Activated CD4-positive, CD25-positive, alpha-beta regulatory T cell treated with anti-CD3 and anti-CD28 coated beads, Interleukin-2, amount 50 U/mL, for 16 hours (primary cell): ENCODE measurements at regions not wholly inside any gene's neighbourhood (a gene's known extent, or its start where the extent isn't known, plus 50 kb on each side); places are given as distances from the start of the nearest gene placed in this dataset.

Experiments used
- DNase-seq: peaks from one replicate; pipeline ENCODE4 v3.0.0-alpha.2; 2020; ENCODE audit warnings: low read depth, low spot score

DNA sequence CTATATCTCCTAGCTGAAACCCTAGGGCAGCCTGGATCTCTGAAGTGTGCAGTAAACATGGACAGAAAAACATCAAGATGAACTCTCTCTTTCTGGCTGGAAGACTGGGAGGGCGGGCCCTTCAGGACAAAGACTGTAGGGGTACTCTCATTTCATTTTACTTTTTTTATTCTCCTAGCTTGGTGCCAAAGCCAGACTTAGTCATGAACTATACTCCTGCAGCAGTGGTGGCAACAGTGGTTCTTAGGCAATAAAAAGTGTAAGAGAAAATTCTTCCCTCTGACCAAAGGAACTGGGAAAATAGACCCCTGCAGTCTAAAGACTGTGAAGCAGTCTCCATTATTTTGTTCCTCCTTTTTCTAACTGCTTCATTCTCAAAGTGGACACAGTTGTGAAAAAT, 213.8 kb upstream of the JUN start:
- DNase-seq: no peak

DNA sequence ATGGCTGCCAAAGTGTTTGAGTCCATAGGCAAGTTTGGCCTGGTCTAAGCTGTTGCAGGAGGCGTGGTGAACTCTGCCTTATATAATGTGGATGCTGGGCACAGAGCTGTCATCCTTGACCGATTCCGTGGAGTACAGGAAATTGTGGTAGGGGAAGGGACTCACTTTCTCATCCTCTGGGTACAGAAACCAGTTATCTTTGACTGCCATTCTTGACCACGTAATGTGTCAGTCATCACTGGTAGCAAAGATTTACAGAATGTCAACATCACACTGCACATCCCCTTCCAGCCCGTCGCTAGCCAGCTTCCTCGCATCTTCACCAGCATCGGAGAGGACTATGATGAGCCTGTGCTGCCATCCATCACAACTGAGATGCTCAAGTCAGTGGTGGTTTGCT, 215.8 kb upstream of the JUN start:
- DNase-seq: no peak

DNA sequence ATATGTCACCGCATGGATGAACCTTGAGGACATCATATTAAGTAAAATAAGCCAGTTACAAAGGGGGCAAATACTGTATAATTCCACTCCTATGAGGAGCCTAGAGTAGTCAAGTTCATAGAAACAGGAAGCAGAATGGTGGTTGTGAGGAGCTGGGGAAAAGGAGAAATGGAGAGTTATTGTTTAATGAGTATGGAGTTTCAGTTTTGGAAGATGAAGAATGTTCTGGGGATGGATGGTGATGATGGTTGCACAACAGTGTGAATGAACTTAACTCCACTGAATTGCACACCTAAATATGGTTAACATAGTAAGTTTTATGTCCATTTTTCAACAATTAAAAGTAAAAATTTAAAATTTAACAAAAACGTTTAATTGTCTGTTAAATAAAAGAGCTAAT, 220.9 kb upstream of the JUN start:
- DNase-seq: no peak

DNA sequence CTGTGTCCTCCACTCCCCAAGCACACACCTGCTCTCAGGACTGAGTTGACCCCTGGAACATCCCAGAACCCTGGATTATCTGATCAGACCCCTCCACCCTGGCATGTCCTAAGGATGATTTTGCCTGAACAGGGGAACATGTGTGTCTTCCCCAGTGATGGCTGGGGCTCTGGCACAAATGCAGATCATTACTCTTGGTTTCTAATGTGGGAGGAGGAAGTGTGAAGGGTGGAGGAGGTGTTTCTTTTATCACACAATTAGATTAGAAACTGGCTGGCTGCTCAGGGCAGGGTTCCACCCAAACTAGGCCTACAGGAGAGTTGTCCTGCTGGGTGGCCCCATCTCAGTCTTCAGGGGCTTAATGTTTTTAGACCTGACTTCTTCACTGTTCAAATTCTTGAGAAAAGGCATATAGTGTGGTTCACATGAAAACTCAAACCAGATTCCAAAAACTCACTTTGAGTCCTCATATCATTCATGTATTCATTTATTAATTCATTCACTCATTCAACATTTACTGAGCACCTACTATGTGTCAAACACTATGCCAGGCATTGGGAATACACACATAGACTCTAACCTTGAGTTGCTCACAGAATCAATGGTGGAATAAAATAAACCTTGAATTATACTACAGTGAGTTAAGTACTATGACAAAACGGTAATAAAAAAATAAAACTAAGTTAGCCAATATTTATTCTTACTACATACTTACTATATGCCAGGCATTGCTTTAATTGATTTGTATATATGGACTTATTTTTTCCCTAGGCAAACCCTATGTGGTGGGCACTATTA, 221.8 kb upstream of the JUN start:
- DNase-seq: no peak

DNA sequence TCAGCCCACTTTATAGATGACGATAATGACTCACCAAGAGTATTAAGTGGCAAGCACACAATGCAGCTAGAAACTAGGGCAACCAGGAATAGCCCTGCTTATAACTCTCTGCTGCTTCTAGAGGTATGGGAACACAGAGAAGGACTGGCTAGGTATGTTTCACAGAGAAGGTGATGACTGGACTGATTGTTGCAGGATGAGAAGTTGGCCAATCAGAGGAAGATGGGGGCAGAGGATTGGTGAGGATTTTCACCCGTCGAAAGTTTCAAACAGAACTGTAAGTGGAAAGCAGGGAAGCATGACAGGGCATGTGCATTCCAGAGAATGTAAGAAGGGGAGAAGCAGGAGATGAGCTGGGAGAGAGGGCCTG, 222.4 kb upstream of the JUN start:
- no peak for DNase-seq

DNA sequence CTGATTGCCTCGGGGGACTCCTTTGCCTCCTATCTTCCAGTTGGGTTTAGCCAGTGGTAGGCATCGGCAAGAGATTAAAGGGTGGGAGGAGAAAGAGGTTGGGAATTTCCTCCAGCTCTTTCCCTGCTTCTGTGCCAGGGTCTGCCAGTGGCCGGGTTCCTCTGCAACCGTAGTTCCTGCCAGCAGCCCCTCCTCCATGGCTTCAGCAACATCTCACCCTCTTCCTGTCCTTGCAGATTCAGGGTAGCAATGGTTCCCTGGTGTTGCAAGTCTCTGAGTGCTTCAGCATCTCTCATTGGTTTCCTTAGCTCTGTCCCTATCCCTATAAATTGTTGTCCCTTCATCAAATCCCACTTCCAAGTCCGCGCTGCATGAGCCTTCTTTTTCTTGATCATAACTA, 223.1 kb upstream of the JUN start:
- no peak for DNase-seq

DNA sequence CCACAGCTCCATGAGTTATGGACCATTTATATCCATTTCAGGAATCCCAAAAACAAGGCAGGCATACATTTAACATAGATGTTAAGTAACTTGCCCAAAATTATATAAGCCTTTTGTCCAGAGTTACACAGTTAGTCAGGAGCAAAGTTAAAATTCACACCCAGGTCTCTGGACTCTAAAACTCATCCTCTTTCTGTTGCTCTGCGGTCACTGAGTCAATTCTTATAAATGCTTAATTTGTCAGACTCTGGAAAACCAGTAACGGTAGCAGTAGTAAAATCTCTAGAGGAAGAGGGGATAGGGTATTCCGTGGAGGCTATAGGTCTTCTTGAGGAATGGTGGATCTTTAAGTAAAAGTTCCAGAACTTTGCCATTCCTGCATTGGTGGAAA, 223.6 kb upstream of the JUN start:
- DNase-seq: no peak

DNA sequence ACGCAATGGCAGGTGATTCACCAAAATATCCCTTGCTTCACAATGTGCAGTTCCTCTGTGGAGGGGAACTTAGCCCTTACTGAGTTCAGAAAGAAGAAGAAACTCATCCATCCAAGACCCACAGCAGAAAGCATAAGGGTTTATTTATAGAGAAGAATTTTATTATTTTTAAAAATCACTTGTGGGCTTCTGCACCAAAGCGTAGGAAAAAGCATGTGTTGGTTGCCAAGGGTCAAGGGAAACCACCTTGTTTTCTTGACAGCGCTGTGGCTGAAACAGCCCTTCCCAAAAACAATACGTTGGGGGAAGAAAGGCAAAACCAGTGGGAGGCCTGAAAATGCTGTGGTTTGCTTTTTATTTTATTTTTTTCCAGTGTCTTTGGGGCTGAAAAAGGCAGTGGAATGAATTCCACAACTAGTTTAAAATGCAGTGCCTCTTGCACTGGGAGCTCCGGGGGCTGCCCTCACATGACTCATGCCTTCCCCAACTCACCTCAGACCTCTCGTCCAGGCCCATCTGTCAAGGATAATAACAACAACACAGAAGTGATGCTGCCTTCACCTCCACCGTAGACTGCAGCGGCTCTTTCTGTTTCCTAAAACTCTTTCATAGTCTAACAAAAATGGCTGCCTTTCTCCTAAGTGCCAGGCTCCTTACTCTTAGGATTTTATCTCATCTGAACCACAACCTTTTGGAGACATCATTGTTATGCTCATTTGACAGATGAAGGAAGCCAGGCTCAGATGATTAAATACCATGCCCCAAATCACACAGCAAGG, 224.2 kb upstream of the JUN start:
- no peak for DNase-seq

DNA sequence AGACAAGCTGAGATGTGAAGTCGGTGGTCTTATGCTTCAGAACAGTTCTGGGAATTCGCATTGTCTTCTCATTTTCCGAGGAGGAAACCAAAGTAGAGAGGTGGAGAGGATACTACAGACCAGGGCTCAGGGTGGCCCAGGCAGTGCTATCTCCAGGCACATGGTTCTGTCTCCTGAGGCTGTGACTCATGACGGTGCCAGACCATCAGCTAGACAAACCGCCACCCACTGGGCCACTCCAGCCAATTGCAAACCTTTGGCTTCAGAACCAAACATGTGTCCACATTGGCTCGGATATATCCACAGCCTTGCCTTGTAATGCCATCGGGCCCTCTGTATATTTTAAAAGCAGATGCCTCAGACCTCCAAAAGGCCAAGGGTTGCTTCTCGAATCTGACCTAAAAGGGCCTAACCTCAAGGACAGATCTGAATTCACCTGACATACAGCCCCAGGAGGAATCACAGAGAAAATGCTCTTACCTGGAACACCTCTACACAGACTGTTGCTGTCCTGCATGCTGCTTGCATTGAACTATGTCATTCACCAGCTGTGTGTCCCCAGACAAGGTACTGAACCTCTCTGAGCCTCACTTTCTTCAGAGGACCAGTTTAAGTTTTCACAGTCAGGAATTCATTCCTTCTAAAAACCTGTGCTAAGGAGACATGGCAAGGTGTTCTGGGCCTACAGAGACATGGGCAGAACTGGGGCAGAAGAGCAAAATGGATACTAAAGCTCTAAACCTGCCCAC, 224.9 kb upstream of the JUN start:
- no peak for DNase-seq

DNA sequence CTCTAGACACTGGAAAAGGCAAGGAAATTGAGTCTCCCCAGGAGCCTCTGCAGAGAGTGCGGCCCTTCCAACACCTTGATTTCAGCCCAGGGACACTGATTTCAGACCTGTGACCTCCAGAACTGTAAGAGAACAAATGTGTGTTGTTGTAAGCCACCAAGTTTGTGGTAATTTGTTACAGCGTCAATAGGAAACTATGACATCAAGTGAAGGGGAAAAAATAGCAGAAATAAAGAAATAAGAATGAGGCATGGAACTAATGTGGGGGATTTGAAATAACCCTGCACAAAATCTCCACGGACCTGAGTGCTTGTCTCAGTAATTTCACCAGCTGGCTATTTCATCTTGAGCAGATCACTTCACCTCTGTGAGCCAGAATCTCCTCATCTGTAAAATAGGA, 227.8 kb upstream of the JUN start:
- DNase-seq: no peak

DNA sequence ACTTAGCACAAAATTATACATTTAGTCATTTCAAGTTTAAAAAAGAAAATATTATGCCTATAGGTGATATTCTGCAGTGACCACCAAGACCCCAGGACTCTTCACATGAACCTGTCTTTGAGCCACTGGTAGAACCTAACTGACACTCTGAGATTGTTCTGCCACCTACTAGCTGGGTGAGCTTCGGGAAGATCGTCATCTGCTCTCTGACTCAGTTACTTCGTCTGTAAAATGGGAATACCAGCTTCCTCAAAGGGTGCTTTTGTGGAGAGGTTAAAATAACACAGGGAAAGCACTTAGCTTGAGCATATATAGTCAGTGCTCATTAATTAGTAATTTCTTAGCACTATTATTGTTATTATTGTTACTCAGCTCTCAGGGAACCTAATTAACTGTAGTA, 228.5 kb upstream of the JUN start:
- no peak for DNase-seq

DNA sequence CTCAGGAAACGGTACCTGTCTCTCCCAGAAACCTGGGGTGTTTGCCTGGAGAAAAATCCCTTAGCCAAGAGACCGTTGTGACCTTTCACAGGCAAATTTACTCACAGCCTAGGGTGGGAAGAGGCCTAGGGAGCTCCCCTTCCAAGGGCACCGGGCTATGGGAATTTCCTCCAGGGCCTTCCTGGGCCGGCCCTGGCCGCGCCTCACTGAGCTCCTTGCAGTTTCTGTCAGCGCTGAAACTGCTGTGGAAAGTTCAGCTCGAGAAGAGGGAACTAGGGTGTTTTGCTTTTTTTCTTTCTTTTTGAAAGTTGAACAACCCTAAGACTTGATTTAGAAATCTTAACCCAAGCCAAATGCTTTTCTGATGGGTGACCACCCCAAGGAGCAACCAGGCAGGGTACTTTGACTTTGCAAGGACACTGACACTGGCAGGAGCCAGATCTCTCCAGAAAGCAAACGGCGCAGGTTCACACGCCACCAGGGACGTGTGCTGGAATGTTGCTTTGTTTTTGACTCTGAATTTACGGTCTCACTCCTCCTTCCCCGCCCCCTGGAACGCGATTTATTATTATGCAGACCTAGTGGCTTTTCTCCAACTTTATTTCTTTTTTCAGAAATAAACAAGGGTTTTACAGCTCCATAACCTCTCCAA, 229.6 kb upstream of the JUN start:
- DNase-seq: no peak

DNA sequence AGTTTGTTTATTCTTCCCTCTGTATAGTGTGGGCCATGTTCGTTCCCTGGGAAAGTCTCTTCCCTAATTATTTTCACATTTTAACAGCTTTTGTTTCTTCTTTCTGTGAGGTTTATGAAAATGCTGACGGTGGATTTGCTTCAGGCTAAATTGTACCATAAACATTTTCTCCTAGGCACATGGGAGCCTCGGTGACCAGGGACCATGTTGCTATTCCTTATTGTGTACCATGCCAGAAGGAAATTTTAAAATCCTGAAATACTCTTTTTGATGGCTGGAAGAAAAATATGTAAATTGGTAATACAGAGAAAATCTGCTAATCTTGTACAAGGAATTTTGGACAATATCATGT, 230.1 kb upstream of the JUN start:
- no peak for DNase-seq

DNA sequence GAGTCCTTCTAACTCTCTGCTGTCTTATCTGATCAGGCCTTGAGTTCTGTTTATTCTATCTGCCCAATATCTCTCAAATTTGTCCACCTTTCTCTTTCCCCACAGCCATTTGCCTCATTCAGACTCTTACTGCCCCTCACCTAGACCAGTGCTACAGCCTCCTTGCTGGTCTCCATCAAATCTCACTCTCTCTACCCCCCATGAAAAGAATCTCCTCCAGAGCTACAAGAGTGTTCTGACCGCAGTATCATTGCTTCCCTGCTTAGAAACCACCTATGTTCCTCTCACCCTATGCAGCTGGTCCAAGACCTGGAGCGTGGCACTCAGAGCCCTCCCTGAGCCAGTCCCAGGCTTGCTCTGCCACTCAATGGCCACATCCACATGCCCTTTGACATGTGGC, 231.0 kb upstream of the JUN start:
- no peak for DNase-seq

DNA sequence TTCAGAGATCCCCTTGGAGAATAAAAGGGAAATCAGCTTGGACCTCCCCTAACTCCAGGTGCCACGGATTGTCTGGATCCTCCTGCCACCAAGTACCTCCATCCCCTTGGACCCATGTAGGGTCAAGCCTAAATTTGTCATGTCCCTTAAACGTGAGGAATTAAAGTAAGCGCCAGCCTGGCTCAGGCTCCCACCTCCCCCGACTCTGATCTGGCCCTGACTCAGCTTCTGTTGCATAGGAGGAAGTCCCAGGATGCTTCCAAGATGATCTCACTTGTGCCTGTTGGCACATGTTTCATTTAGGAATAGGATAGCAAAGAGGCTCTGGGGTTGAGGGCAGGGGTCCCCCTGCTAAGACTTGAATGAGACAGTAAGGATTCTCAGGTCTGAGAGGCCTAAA, 231.9 kb upstream of the JUN start:
- no peak for DNase-seq

DNA sequence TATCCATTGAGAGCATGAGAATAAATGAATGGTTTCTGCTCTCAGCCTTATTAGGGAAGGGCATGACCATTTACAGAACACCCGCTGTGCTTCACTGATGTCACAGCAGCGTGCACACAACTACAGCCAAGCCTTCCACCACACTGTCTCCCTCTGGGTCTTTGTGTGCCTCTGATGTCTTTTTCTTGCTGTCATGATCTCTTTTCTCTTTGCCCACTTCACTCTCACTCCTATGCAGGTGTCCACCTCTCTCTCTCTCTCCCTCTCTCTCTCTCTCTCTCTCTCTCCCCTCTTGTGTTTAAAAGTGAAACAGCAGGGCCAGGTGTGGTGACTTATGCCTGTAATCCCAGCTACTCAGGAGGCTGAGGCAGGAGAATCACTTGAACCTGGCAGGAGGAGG, 232.5 kb upstream of the JUN start:
- no peak for DNase-seq

DNA sequence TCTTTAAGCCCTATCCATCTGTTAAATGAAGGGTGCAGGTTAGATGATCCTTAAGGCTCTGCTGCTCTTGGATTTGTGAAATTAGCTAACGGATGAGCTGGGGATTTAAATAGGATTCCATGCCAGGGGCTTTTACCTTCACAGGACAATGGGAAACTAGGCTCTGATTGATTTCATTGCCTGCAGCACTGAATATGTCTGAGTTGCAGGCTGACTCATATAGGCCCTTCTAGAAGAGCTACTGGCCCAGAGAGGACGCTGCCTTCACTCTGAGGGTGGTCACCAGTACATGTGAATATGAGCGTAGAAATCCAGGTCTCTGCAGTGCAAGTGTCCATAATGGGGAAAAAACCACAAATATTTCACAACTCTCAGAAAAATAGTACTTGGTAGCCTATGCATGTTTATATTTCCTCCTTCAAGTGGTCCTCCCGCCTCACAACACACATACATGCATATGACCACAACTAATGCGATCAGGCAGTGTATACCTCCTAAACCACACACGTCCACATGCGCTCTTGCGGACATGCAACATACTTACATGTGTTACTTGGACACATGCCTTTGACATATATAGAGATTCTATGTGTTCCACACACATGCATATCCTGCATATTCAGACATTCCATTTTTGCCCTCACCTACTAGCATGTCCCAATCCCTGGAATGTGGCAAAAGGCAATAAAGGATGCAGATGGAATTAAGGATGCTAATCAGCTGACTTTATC, 233.8 kb upstream of the JUN start:
- DNase-seq: no peak

DNA sequence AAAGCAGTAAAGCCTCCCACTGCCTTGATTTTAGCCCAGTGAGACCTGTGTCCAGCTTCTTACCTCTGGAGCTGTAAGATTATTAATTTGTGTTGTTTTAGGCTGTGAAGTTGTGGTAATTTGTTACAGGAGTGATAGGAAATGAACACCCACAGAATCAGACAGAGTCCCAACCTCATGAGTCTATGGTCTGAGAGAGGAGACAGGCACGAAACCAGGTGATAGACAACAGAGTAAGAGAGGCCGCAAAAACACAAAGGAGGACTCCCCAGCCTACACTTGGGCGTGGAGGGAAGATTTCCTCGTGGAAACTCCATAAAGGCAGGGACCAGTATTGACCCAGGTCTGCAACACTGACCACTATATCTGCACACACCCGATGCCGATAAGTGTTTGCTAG, 234.6 kb upstream of the JUN start:
- DNase-seq: no peak

DNA sequence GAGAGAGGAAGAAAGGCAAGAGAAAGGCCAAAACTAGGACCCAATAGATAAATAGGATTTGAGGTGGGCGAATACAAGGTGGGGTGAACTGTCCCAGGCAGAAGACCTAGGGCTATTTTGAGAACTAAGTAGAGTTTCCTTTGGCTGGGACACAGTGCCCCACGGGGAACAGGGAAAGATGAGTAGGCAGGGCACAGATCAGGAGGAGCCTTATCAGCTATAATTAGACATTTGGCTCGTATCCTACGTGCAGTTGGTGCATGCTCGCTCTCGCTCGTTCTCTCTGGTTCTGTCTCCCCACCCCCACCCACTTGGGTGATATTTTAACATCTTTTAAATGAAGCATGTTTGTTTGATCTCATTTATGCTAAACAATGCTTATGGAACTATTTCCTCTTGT, 235.0 kb upstream of the JUN start:
- DNase-seq: no peak

DNA sequence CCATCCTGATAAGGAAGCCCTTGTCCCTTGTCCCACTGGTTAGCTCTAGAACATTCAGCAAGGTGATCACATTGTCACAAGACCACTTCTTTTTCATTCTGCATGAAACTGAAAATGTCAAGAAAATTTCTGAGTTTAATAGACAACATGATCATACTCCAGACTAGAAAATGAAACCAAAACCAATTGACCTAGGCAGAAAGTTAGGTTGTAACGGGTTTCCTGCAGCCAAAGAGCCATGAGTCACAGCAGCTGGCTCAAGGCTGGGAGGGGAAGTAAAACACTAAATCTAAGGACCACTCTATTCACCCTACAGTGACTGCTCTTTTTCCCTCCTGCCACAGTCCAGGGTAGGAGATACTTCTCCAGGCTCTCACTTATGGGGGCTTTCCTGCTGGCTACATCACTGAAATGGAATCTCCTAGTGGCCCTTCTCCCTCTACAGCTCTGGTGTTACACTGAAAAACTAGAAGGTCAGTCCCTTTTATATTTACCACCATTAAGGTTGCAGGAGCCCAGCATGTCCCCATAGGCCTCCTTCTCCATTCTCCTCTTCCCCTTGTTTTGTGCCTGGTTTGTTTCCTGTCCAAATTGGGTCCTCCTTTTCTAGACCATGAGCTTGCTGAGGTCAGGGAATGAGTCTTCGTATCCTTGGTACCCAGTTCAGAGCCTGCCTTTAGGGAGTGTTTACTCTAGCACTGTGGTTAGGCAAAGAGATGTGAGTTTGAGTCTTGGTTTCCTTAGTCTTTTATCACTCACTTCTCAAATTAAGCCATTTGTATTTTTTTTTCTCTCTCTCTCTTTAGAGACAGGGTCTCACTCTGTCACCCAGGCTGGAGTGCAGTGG, 236.5 kb upstream of the JUN start:
- peak; percentile 13 for DNase-seq

DNA sequence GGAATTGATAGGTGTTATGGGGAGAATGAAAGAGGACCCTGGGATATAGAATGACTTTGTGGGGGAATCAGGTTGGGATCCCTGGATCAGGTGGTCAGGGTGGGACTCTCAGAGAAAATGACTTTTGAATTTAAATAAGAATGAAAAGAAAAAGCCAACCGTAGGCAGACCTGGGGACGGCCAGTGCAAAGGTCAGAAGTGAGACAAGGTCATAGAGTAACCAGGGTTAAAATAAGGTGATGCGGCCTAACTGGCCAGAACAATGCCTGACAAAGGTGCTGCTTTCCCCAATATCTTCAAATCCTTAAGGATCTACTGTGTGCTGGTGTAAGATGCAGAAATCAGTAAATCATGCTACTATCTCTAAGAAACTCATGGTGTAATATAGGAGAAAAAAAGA, 238.4 kb upstream of the JUN start:
- no peak for DNase-seq
